GM21528 (cell line): ENCODE measurements at regions not wholly inside any gene's neighbourhood (a gene's known extent, or its start where the extent isn't known, plus 50 kb on each side); places are given as distances from the start of the nearest gene placed in this dataset.

ENCODE experiments used
- ATAC-seq: cut with Tn5 transposase; IDR thresholded peaks from one replicate; pipeline ENCODE4 v1.9.1; 2021; ENCODE audit warnings: mild to moderate bottlenecking, moderate library complexity; ENCODE audit not compliant: unreplicated experiment, low FRiP score

- ATAC-seq: no peak
These were observed 67.1 kb upstream of the SNX2 start for GRCh38 chr5:122707796-122708195.

GRCh38 chr5:122713041-122713440 is 61.8 kb upstream of the SNX2 start:
- no peak for ATAC-seq

DNA sequence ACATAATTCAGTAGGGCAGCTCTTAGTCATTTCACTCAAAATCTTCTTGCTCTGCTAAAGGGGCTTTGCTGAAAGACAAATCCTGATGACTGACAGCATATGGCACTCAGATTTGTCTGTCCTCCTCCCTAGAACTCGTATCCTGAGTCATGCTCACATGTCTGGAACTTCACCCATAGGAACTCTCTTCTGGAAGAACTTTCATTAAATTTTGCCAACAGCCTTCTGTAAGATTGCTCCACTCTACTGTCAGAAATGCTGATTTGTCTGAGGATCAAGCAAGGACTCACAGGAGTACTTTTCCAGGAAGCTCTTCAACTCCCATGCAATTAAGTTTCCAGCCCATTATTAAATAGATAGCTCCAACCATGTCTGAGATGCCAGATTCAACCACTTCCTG is 59.8 kb upstream of the SNX2 start:
- no peak for ATAC-seq

DNA sequence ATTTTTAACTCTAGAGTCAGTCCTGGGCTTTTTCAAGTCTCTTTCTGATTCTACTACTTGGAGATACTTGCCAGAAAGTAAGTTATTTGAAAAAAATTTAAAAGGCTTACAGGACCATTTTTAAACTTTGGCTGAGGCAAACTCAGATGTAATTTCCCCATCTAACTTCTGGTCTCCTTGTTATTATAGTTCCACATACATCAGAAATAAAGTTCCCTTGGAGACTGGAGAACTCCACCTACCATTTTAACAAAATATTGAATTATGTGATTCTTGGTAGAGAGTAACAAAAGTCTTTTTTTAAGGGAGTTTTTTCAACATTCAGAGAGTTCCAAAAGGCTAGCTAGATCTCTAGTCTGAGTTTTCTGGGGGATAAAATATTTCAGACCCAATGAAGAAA is 56.3 kb upstream of the SNX2 start:
- ATAC-seq: no peak

- ATAC-seq: no peak
These were observed 54.7 kb upstream of the SNX2 start for GRCh38 chr5:122719991-122720746.

DNA sequence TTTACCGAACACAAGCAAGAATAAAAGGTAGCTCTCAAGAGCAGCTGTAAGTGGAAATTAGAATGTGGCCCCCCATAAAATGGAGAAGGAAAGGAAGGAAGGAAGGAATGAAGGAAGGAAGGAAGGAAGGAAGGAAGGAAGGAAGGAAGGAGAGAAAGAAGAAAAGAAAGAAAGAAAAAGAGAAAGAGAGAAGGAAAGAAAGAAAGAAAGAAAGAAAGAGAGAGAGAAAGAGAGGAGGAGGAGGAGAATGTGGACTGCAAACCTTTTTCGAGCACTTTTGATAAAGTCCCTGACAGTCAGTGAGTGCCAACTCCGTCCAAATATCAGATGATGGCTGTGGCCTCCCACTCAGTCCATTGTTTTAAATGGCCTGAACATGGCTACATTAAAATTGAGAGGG is 53.8 kb upstream of the SNX2 start:
- ATAC-seq: no peak

DNA sequence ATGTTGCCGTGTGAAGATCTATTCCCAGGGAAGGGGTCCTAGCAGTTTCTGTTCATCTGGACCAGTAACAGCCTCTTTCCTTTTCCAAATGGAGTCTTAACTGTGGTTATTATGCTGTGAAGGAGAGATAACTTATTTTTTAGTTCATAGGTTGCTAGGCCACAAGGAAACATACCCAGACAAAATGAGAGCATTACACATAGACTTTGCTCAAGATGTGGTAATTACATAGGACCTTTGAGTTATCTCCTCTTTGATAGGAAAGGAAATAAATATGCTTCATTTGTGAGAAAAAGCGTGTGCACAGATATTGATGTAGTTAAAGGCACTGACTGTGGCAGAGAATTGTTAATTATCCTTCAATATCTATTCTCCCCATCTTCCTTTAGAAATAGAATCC is 52.5 kb upstream of the SNX2 start:
- no peak for ATAC-seq

- ATAC-seq: peak; percentile 94
These were observed 51.1 kb upstream of the SNX2 start for GRCh38 chr5:122723606-122724352.
